Activated T-helper 1 cell treated with anti-CD3 and anti-CD28 coated beads, Interleukin-2, amount 50 U/mL, for 16 hours (primary cell): ENCODE measurements at regions not wholly inside any gene's neighbourhood (a gene's known extent, or its start where the extent isn't known, plus 50 kb on each side); places are given as distances from the start of the nearest gene placed in this dataset.
A peak's percentile ranks its signal among the peaks of the same experiment; 100 is the strongest.
"Not testable (repeated sequence)": the region's sequence is repeated elsewhere in the genome, so short reads cannot be mapped to it uniquely, and the experiment has no call there.

ENCODE experiments used
- DNase-seq, 2 donors: peaks; one replicate each; pipeline ENCODE4 v3.0.0-alpha.2; 2020; ENCODE audit warnings: low read depth in 1 of 2, low spot score in 1 of 2

DNA sequence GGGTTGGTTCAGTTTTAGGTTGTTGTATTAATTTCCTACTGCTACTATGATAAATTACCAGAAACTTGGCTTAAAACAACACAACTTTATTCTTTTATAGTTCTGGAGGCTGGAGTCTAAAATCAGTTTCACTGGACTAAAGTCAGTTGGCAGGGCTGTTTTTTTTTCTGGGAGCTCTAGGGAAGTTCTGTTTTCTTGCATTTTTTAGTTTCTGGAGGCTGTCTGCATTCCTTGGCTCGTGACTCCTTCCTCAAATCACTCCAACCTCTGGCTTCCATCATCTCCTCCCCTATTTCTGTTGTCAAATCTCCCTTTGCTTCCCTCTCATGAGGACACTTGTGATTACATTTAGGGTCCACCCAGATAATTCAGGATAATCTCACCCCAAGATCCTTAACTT, 51.3 kb upstream of the SUB1 start:
- no peak for DNase-seq

DNA sequence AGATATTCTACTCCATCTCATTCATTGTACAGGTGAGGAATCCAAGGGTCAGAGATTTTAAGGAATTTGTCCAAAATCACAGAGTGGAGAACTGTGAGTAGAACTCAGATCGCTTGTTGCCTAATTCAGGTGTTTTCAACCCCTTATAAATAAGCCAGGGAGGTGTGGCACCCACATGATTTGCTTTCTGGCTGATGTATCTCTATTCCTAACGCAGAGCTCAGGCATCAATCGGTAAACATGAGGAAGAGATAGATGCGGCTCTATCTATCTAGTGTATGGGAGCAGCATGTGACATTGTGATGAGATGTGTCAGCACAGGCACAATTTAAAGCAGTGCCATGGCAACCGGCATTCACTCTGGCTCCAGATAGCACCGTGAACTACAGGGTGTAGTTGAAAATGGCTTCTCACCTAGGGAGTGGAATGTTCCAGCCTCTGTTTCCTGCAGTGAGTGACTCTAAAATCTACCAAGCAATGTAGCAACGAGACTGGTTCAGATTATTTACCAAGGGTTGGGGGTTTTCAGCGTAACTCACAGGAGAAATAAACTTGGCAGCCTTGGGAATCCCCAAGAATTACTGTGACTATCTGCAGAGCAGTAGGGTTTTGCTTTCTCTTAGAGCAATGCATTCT, 53.4 kb upstream of the SUB1 start:
- DNase-seq = peak in 1 of 2 donors; percentile 42

DNA sequence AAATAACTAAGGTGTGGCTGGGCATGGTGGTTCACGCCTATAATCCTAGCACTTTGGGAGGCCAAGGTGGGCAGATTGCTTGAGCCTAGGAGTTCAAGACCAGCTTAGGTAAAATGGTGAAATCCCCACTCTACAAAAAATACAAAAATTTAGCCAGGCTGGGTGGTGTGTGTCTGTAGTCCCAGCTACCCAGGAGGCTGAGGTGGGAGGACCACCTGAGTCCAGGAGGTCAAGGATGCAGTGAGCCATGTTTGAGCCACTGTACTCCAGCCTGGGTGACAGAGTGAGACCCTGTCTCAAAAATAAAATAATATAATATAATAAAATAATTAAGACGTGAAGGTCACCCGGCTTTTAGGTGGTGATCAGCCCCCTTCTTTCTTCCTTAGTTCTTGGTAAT, 58.0 kb upstream of the SUB1 start:
- DNase-seq = not testable (repeated sequence)

DNA sequence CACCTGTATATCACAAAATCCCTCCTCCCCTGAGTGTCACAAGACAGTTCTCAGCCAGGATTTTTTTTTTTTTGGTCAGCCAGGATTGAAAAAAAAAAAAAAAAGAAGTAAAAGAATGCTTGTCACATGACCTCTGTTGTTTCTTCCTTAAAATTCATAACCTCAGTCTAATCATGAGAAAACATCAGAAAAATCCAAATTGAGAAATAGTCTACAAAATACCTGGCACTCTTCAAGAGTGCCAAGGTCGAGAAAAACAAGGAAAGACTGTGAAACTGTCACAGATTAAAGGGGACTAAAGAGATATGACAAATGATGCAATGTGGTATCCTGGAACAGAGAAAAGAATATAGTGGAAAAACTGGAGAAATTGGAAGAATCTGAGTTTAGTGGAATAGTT, 58.5 kb upstream of the SUB1 start:
- DNase-seq = no peak

GRCh38 chr5:32523625-32524024, 61.7 kb upstream of the SUB1 start:
- DNase-seq = no peak

GRCh38 chr5:32522429-32523143, 62.8 kb upstream of the SUB1 start:
- no peak for DNase-seq

DNA sequence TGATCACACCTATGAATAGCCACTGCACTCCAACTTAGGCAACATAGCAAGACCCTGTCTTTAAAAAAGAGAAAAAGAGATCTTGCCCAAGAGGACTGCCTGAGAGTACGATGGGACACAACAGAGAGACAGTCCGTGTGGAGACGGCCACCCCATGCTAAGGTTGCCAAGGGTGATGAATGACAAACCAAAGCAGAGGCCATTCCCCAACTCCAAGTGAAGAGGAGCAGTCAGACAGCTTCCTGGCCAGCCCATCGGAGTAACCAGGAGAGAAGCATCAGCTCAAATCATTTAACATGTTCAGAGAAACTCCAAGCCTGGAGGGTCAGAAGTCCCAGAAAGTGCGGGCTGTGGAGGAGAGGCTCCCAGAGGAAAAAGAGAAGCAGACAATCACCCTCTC, 63.9 kb upstream of the SUB1 start:
- no peak for DNase-seq

- no peak for DNase-seq
Observed at GRCh38 chr5:32520972-32521371, 64.4 kb upstream of the SUB1 start.

- no peak for DNase-seq
Observed at GRCh38 chr5:32520356-32520755, 65.0 kb upstream of the SUB1 start.

DNA sequence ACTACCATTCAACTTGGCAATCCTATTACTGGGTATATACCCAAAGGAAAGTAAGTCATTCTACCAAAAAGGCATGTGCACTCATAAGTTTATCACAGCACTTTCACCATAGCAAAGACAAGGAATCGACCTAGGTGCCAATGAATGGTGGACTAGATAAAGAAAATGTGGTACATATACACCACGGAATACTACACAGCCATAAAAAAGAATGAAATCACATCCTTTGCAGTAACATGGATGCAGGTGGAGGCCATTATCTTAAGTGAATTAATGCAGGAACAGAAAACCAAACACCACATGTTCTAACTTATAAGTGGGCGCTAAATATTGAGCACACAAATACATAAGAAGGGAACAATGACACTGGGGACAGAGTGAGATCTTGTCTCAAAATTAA, 65.8 kb upstream of the SUB1 start:
- DNase-seq = no peak

GRCh38 chr5:32514806-32515205, 70.3 kb upstream of the ZFR start:
- DNase-seq = no peak

- no peak for DNase-seq
Observed at GRCh38 chr5:32512926-32513325, 68.4 kb upstream of the ZFR start.

DNA sequence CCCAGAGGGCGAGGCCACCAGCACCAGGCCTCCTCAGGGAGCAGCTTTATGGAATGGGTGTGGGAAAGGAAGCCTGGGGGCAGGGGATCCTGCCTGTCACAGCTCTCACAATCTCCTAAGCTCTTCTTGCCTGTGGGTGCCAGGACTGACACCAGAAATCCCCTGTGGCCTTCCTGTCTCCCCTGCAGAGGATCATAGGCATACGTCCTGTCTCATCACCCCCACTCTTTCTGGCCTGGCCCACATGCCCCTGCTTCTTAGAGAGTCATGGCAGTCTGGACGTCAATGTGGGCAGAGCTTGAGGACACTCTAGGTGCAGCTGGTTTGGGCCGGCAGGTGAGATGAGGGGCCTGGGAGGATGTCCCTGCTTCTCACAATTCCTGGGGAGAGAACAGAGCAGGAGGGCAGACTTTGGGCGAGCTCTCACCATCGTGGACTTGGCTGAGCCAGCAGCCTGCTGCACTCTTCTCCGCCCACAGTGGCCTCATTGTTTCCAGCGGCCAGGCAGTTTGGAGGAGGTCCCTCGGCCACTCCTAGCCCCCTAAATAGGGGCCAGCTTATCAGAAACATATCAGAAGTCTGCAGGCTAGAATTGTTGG, 67.3 kb upstream of the ZFR start:
- no peak for DNase-seq

- no peak for DNase-seq
Observed at GRCh38 chr5:32510860-32511259, 66.3 kb upstream of the ZFR start.

GRCh38 chr5:32508806-32509805, 64.6 kb upstream of the ZFR start:
- no peak for DNase-seq

GRCh38 chr5:32507738-32508434, 63.3 kb upstream of the ZFR start:
- no peak for DNase-seq

DNA sequence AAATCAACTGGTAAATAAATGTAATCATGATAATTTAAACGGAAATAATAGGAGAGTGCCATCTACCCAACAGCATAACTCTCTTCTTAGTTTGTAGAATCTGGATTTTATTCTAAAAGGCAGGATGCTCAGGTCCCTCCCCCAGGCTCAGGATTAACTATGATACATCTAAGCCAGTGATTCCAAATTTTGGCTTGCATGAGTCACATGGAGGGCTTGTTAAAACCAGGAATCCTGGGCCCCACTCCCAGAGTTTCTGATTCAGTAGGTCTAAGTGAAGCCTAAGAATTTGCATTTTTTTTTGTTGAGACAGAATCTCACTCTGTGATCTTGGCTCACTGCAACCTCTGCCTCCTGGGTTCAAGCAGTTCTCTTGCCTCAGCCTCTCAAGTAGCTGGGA, 62.3 kb upstream of the ZFR start:
- no peak for DNase-seq

DNA sequence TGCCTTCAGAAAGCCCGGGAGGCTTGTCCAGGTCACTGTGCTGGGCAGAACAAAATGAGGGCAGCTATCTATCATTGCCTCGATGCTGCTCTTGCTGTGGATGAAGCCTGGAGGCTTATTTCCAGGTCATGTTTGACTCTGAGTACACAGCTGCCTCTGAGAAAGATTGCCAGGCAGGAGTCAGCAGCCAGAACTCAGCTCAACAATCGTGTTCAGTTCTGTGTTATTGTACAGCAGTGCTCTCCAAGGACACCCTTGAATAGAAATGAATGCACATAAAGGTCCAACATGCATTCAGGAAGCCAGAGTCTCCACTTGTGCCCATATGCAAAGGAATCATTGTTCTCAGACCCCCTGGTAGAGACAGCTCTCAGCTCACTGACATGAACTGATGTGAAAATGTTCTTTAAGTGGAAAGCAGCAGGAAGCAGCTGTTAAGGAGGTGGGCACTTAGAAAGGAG, 61.7 kb upstream of the ZFR start:
- DNase-seq = no peak

GRCh38 chr5:32505756-32506155, 61.2 kb upstream of the ZFR start:
- DNase-seq = no peak

- DNase-seq = no peak
Observed at GRCh38 chr5:32504989-32505596, 60.6 kb upstream of the ZFR start.
